GM12864 (cell line): ENCODE measurements at regions not wholly inside any gene's neighbourhood (a gene's known extent, or its start where the extent isn't known, plus 50 kb on each side); places are given as distances from the start of the nearest gene placed in this dataset.
"Not testable (repeated sequence)": the region's sequence is repeated elsewhere in the genome, so short reads cannot be mapped to it uniquely, and the experiment has no call there.

Experiments
- DNase-seq: peaks from one replicate; pipeline ENCODE4 v3.0.0-alpha.2; 2011; ENCODE audit warnings: low read depth
- H3K4me3 ChIP-seq: 2 replicates; pipeline ENCODE4 v1.5.1; 2011; ENCODE audit warnings: mild to moderate bottlenecking, low read depth, low read length, control low read depth
- TF ChIP-seq, protein P1 (sequence below): IDR thresholded peaks from 2 replicates; pipeline ENCODE4 v1.5.1; 2011; ENCODE audit warnings: low read depth, mild to moderate bottlenecking, moderate library complexity, low read length, control low read depth, inconsistent platforms; ENCODE audit errors: missing control alignments

DNA sequence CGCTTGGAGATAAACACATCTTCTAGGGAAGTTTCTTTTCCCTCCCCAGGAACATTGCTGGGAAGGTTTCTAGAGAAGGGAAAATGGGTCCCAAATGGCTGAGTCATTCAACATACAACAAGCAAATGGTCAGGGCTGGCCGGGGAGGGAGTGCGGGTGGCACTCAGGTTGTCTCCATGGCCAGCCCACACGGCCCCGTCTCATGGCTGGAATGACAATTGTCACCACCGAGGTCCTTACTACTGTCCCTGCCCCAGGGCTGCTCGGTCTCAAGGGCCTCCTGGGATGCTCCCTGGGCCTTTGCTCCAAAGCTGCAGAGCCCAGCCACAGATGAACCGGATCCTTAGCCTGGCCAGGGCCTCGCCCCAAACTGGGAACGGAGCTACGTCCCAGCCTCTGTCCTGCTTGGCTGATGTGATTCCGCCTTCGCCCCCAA lies 121.9 kb downstream of the FGF18 start:
- no peak for DNase-seq
- TF ChIP-seq, protein P1, sequence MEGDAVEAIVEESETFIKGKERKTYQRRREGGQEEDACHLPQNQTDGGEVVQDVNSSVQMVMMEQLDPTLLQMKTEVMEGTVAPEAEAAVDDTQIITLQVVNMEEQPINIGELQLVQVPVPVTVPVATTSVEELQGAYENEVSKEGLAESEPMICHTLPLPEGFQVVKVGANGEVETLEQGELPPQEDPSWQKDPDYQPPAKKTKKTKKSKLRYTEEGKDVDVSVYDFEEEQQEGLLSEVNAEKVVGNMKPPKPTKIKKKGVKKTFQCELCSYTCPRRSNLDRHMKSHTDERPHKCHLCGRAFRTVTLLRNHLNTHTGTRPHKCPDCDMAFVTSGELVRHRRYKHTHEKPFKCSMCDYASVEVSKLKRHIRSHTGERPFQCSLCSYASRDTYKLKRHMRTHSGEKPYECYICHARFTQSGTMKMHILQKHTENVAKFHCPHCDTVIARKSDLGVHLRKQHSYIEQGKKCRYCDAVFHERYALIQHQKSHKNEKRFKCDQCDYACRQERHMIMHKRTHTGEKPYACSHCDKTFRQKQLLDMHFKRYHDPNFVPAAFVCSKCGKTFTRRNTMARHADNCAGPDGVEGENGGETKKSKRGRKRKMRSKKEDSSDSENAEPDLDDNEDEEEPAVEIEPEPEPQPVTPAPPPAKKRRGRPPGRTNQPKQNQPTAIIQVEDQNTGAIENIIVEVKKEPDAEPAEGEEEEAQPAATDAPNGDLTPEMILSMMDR = no peak
- no peak overlapping the region for H3K4me3 ChIP-seq

DNA sequence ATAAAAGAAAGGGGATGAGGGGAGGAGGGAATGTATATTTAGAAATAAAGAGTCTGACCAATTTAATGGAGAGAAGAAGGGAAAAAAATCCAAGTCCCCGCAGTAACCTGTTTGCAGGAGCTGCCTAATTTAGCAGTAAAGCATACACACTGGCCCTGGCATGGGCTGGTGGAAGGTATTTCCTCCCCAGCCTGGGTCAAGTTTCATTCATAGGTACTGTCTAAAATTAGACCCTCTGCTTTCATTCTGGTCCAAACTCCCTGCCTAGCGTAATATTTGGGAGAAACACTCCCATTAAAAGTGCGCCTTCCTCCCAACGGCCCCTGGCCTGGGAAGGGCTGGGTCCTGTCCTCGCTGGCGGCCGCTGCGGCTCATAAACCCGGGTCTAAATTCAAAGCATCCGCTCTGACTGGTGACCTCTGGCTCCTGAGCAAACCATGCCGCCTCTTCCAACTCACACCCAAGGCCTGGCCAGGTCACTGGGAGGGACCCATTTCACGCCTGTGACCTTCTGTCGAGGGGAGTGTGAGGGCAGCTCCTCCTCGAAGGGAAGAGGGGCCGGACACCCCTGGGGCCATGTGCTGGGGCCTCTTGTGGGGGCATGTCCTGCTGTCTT lies 123.2 kb downstream of the FGF18 start:
- no peak for DNase-seq

DNA sequence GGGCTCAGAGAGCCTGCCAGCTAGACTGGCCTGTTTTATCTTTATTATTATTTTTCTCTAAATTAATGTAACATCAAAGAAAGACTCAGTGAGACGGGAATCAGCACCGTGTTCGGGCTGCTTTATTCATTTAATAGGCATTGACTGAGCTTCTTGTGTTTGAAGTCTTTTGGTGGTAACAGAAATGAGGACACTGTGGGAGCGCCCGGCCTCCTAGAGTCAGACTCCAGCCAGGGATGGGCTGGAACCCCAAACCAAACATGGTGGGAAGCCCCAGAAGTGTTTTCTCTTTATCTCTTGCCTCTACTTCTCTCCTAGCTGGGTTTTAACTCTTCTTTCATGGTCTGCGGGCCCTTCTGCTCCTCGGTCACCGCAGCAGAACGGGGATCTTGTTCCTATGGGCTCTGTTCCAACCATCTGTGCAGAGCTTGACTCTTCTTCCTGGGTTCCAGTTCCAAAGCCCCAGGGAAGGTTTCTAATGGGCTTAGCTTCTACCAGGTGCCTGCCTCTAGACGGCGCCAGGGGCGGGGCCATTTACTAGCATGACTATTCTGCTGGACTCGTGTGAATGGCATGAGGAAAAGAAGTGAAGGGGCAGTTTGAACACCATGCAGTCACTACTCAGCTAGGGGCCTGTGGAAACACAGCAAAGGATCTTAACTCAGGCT lies 123.8 kb downstream of the FGF18 start:
- TF ChIP-seq, protein P1 = no peak
- no peak overlapping the region for H3K4me3 ChIP-seq
- no peak for DNase-seq

More for the DNA sequence above, 123.2 kb downstream of the FGF18 start:
- TF ChIP-seq, protein P1 = no peak
- H3K4me3 ChIP-seq = no peak overlapping the region

DNA sequence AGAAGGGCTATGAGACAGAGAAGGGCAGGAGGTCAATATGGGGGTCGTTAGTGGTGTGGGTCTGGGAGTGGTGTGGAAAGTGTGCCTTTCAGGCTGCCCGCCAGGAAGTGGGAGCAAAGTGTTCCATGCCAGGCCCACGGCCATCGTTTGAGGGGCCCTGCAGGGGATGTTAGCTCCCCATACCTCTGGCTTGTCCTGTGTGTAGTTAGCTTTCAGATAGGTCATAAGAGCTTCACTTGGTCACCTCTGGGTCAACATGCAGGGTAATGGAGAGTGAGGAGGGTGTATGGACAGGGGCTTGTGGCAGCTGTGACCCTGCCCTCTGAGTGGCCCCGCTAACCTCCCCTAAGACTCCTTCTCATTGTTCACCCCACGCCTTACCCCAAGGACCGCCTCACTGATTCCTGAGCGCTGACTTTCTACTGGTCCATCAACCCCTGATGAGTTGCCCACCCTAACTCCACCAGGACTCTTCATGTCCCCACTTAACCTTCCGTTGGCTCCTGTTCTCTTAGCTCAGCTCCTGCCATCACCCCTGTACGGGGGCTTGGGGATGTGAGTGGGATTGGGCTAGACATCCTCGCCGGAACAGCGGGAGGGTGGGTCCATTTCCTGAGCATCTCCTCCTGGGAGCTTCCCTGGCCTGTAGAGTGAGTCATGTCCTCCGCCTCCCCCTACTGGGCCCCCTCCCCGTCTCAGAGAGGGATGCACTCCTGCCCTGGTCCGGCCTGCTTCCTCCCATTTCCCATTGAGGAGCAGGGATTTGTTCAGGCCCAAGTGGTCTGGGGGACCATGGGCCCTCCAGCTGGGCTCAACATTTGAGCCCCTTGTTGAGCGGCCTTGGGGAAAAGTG lies 125.7 kb downstream of the FGF18 start:
- TF ChIP-seq, protein P1 = no peak
- no peak for DNase-seq
- no peak overlapping the region for H3K4me3 ChIP-seq

DNA sequence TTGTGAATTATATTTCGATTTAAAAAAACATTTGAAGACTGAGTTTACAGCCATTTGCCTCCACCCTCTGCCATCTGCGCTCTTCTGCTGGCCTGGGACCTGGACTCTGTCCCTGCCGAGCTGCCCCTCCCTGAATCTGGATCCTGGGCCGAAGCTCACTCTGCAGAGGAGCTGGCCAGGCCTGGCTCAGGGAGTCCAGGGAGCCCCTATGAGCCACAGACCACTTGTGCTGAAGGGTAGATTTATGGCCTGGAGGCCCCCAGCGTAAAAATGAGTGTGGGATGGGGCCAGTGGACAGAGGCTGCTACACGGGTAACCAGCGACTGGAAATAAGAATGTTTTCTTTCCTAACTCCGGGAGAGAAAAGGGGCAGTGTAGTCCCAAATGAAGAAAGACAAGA lies 129.8 kb downstream of the FGF18 start:
- DNase-seq = no peak
- TF ChIP-seq, protein P1 = no peak
- H3K4me3 ChIP-seq = no peak overlapping the region

DNA sequence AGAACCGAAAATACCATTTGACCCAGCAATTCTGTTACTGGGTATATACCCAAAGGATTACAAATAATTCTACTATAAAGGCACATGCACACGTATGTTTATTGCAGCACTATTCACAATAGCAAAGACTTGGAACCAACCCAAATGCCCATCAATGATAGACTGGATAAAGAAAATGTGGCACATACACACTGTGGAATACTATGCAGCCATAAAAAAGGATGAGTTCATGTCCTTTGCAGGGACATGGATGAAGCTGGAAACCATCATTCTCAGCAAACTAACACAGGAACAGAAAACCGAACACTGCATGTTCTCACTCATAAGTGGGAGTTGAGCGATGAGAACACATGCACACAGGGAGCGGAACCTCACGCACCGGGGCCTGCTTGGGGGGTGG lies 134.4 kb downstream of the FGF18 start:
- not testable (repeated sequence) for DNase-seq, H3K4me3 ChIP-seq

DNA sequence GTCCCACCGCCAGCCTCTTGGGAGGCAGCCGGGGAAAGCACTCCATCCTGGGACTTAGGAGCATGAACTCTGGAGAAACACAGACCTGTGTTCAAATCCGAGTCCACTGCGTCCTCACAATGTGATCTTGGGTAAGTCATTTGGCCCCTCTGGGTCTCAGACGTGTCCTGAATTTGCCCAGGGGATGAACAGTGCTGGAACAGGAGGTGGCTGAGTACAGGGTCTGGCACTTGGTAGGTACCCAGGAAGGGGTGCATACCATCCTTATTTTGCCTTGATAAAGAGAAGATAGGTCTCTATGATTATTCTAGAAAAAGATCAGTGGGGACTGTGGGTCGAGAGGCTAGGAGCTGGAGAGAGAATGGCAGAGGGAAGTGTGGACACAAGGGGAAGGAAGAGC lies 135.7 kb downstream of the FGF18 start:
- TF ChIP-seq, protein P1 = no peak
- no peak for DNase-seq
- H3K4me3 ChIP-seq = no peak overlapping the region
